GM06990 (cell line): ENCODE measurements at regions not wholly inside any gene's neighbourhood (a gene's known extent, or its start where the extent isn't known, plus 50 kb on each side); places are given as distances from the start of the nearest gene placed in this dataset.
A peak's percentile ranks its signal among the peaks of the same experiment; 100 is the strongest.

ENCODE experiments used
- DNase-seq: peaks from one replicate; pipeline ENCODE4 v3.0.0-alpha.2; 2011; ENCODE audit not compliant: insufficient read length; ENCODE audit errors: extremely low read depth
- H3K27me3 ChIP-seq: replicated peaks from 2 replicates; pipeline ENCODE4 v1.6.0; 2011; ENCODE audit warnings: low read length; ENCODE audit not compliant: control insufficient read depth, insufficient read depth
- H3K36me3 ChIP-seq: 2 replicates; pipeline ENCODE4 v1.5.1; 2011; ENCODE audit warnings: low read length; ENCODE audit not compliant: control insufficient read depth, insufficient read depth
- H3K4me3 ChIP-seq: replicated peaks from 2 replicates; pipeline ENCODE4 v1.5.1; 2011; ENCODE audit warnings: low read depth, mild to moderate bottlenecking, control low read depth, low read length
- CTCF ChIP-seq: IDR thresholded peaks from 2 replicates; pipeline ENCODE4 v1.5.1; 2011; ENCODE audit warnings: low read length, control low read depth, mild to moderate bottlenecking, inconsistent platforms; ENCODE audit not compliant: insufficient read depth, poor library complexity, severe bottlenecking

GRCh38 chr14:53881161-53881871, 75.3 kb downstream of the BMP4 start:
- no peaks in the 10 kb centered on the region for H3K27me3 ChIP-seq
- H3K36me3 ChIP-seq: no peaks in the 10 kb centered on the region
- TF ChIP-seq CTCF: no peak
- no peak overlapping the region for H3K4me3 ChIP-seq
- DNase-seq: peak; percentile 21

- Histone ChIP-seq H3K27me3 (no peaks in the 10 kb centered on the region), H3K4me3 (no peak overlapping the region), H3K36me3 (no peaks in the 10 kb centered on the region)
- DNase-seq: no peak
- TF ChIP-seq CTCF: no peak
These were observed 75.9 kb downstream of the BMP4 start for GRCh38 chr14:53880761-53881160.

GRCh38 chr14:53879747-53880146, 76.9 kb downstream of the BMP4 start:
- Histone ChIP-seq H3K4me3 (no peak overlapping the region), H3K36me3 (no peaks in the 10 kb centered on the region), H3K27me3 (no peaks in the 10 kb centered on the region)
- no peak for TF ChIP-seq CTCF
- DNase-seq: no peak

GRCh38 chr14:53879022-53879686, 77.5 kb downstream of the BMP4 start:
- H3K36me3 ChIP-seq: no peaks in the 10 kb centered on the region

GRCh38 chr14:53875324-53875897, 81.2 kb downstream of the BMP4 start:
- Histone ChIP-seq H3K36me3 (no peaks in the 10 kb centered on the region), H3K4me3 (no peak overlapping the region), H3K27me3 (no peaks in the 10 kb centered on the region)
- no peak for TF ChIP-seq CTCF
- DNase-seq: no peak

More at GRCh38 chr14:53879022-53879686, 77.5 kb downstream of the BMP4 start:
- no peaks in the 10 kb centered on the region for H3K27me3 ChIP-seq
- H3K4me3 ChIP-seq: no peak overlapping the region
- no peak for TF ChIP-seq CTCF
- no peak for DNase-seq
